SU-DHL-6 (cell line): ENCODE measurements at regions not wholly inside any gene's neighbourhood (a gene's known extent, or its start where the extent isn't known, plus 50 kb on each side); places are given as distances from the start of the nearest gene placed in this dataset.

ENCODE experiments used
- H2AFZ ChIP-seq: fragments of 200-600 bp; sonication (generic); 2 replicates; pipeline ENCODE4 v1.6.1; 2014; ENCODE audit warnings: low read depth, mild to moderate bottlenecking, moderate library complexity, mixed read lengths, antibody characterized with exemption, low read length; ENCODE audit not compliant: severe bottlenecking
- H3F3A ChIP-seq: fragments of 200-600 bp; shearing (Covaris generic); 2 replicates; pipeline ENCODE4 v1.6.0; 2016; ENCODE audit warnings: antibody characterized with exemption, mild to moderate bottlenecking; ENCODE audit not compliant: insufficient read depth
- H3K27ac ChIP-seq: fragments of 200-600 bp; sonication (generic); 2 replicates; pipeline ENCODE4 v1.5.1; 2016; ENCODE audit warnings: low read depth, mild to moderate bottlenecking, low read length, moderate library complexity, mixed read lengths
- H3K27me3 ChIP-seq: fragments of 200-600 bp; sonication (generic), shearing (Covaris generic); 2 replicates; pipeline ENCODE4 v1.6.0; 2014; ENCODE audit warnings: mild to moderate bottlenecking, low read length
- H3K36me3 ChIP-seq: fragments of 200-600 bp; sonication (generic); 2 replicates; pipeline ENCODE4 v1.6.1; 2014; ENCODE audit warnings: mild to moderate bottlenecking, low read length, mixed read lengths
- H3K4me2 ChIP-seq: fragments of 300-600, 200-600 bp; shearing (Covaris generic), sonication (generic); 2 replicates; pipeline ENCODE4 v1.6.0; 2014; ENCODE audit warnings: low read length, low read depth, mild to moderate bottlenecking; ENCODE audit not compliant: poor library complexity, severe bottlenecking
- H3K4me3 ChIP-seq: fragments of 200-600 bp; sonication (generic); 2 replicates; pipeline ENCODE4 v1.5.1; 2014; ENCODE audit warnings: antibody characterized with exemption, low read length, mild to moderate bottlenecking, mixed read lengths; ENCODE audit not compliant: insufficient read depth, poor library complexity, severe bottlenecking
- H3K79me2 ChIP-seq: fragments of 200-600 bp; sonication (generic); 2 replicates; pipeline ENCODE4 v1.6.1; 2014; ENCODE audit warnings: mild to moderate bottlenecking, low read length, moderate library complexity; ENCODE audit not compliant: insufficient read depth
- H3K9ac ChIP-seq: fragments of 200-600 bp; sonication (generic); 2 replicates; pipeline ENCODE4 v1.7.0; 2014; ENCODE audit warnings: mild to moderate bottlenecking, low read length
- H3K9me2 ChIP-seq: fragments of 200-600 bp; sonication (generic); replicated peaks from 2 replicates; pipeline ENCODE4 v1.6.1; 2014; ENCODE audit warnings: low read length; ENCODE audit not compliant: insufficient read depth
- H3K9me3 ChIP-seq: fragments of 200-600 bp; sonication (generic); 2 replicates; pipeline ENCODE4 v1.6.1; 2014; ENCODE audit warnings: low read length, mixed read lengths; ENCODE audit not compliant: insufficient read depth
- H4K20me1 ChIP-seq: fragments of 200-600 bp; sonication (generic); 2 replicates; pipeline ENCODE4 v1.6.1; 2014; ENCODE audit warnings: low read depth, mild to moderate bottlenecking, antibody characterized with exemption, low read length, moderate library complexity, mixed read lengths
- EZH2phosphoT487 ChIP-seq: fragments of 200-600 bp; sonication (generic), shearing (Covaris generic); conservative IDR thresholded peaks from 2 replicates; pipeline ENCODE4 v1.6.1; 2018; ENCODE audit warnings: mild to moderate bottlenecking, antibody characterized with exemption, low read length, moderate library complexity, mixed read lengths
- TF ChIP-seq, protein P1 (sequence below): fragments of 200-600 bp; sonication (generic); IDR thresholded peaks from one replicate; pipeline ENCODE4 v1.5.1; 2017; ENCODE audit warnings: antibody characterized with exemption, mild to moderate bottlenecking, low read length, moderate library complexity; ENCODE audit not compliant: insufficient read depth, poor library complexity, severe bottlenecking

DNA sequence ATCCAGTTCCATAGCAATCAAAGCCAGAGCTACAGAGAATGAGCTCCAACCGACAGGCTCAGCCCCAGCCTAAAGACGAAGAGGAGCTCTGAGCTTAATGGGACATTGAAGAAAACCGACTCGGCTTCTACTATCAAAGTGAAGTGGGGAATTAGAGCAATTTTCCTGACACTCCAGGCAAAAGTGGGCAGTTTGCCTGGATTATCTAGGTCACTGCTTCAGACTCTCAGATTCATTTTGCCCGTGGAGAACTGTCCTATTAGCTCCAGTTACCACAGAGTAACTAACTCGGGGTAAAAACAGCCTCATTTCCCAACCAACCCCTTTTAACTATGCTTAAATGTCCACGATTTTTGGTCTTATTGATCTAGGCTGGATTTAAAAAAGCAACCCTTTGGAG lies 592.1 kb upstream of the NRSN1 start:
- Histone ChIP-seq H3K79me2 (no peaks in the 10 kb centered on the region), H3K27me3 (no peaks in the 10 kb centered on the region), H3K36me3 (no peaks in the 10 kb centered on the region), H3K4me2 (no peak overlapping the region), H3K4me3 (no peak overlapping the region), H2AFZ (no peak overlapping the region), H3K9ac (no peak overlapping the region), H3K9me3 (no peaks in the 10 kb centered on the region), H3K9me2 (no peaks in the 10 kb centered on the region), H4K20me1 (no peaks in the 10 kb centered on the region), H3F3A (no peaks in the 10 kb centered on the region), H3K27ac (no peak overlapping the region)
- TF ChIP-seq, protein P1, sequence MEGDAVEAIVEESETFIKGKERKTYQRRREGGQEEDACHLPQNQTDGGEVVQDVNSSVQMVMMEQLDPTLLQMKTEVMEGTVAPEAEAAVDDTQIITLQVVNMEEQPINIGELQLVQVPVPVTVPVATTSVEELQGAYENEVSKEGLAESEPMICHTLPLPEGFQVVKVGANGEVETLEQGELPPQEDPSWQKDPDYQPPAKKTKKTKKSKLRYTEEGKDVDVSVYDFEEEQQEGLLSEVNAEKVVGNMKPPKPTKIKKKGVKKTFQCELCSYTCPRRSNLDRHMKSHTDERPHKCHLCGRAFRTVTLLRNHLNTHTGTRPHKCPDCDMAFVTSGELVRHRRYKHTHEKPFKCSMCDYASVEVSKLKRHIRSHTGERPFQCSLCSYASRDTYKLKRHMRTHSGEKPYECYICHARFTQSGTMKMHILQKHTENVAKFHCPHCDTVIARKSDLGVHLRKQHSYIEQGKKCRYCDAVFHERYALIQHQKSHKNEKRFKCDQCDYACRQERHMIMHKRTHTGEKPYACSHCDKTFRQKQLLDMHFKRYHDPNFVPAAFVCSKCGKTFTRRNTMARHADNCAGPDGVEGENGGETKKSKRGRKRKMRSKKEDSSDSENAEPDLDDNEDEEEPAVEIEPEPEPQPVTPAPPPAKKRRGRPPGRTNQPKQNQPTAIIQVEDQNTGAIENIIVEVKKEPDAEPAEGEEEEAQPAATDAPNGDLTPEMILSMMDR: no peak
- TF ChIP-seq EZH2phosphoT487: no peak

DNA sequence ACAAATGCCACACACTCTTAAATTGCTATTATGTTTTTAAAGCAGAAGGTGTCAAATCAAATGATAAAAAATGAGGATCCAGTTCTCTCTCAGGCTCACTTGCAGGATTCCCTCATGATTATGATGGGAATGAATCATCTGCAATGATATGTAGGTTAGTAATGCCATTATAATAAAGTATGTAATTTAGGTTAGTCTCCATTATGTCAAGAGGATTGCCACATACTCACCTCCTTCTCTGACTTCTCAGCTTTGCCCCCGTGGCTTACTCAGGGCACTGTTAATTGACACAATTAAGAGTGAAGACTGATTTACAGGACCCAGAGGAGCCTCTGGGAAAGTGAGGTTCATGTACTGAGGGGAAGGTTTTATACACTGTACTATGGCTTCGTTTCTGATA lies 591.7 kb upstream of the NRSN1 start:
- no peaks in the 10 kb centered on the region for H3K36me3 ChIP-seq
- no peak overlapping the region for H2AFZ ChIP-seq
- H3K27me3 ChIP-seq: no peaks in the 10 kb centered on the region
- no peaks in the 10 kb centered on the region for H3F3A ChIP-seq
- TF ChIP-seq, protein P1: no peak
- no peak for TF ChIP-seq EZH2phosphoT487
- H3K79me2 ChIP-seq: no peaks in the 10 kb centered on the region
- H3K4me2 ChIP-seq: no peak overlapping the region
- no peaks in the 10 kb centered on the region for H3K9me2 ChIP-seq
- H3K4me3 ChIP-seq: no peak overlapping the region
- no peak overlapping the region for H3K27ac ChIP-seq
- no peaks in the 10 kb centered on the region for H4K20me1 ChIP-seq
- H3K9ac ChIP-seq: no peak overlapping the region
- no peaks in the 10 kb centered on the region for H3K9me3 ChIP-seq

DNA sequence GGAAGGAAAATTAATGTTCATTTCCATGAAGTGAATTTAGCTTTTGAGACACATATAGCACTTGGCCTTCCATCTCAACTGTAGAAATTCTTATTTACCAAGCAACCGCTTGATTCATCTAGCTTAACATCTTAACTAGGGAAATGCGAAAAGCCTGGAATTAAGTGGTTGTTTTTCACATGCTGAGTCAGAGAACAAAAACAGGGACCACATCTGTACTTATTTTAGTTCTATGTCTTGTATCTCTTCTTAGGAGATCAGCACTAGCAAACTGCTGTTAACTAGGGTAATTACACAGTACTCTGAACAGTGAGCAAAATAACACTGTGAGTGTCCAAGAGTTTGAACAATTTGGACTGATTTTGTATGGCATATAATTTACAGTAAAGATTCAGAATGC lies 590.9 kb upstream of the NRSN1 start:
- H3K36me3 ChIP-seq: no peaks in the 10 kb centered on the region
- H2AFZ ChIP-seq: no peak overlapping the region
- no peak overlapping the region for H3K9ac ChIP-seq
- H3F3A ChIP-seq: no peaks in the 10 kb centered on the region
- no peak overlapping the region for H3K4me2 ChIP-seq
- no peaks in the 10 kb centered on the region for H3K79me2 ChIP-seq
- no peak overlapping the region for H3K27ac ChIP-seq
- TF ChIP-seq EZH2phosphoT487: no peak
- TF ChIP-seq, protein P1: no peak
- no peaks in the 10 kb centered on the region for H4K20me1 ChIP-seq
- H3K9me2 ChIP-seq: no peaks in the 10 kb centered on the region
- H3K9me3 ChIP-seq: no peaks in the 10 kb centered on the region
- H3K4me3 ChIP-seq: no peak overlapping the region
- no peaks in the 10 kb centered on the region for H3K27me3 ChIP-seq

DNA sequence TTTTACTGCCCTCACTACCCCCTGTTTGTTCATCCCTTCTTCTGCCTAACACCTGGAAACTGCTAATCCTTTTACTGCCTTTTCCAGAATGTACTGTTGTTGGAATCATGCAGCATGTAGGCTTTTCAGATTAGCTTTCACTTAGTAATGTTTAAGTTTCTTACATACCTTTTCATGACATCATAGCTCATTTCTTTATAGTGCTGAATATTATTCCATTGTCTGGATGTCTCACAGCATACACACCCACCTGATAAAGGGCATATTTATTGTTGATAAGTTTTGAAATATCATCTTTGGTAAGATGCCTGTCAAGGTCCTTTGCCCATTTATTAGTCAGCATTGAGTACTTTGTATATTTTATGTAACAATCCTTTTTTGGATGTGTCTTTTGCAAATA lies 588.2 kb upstream of the NRSN1 start:
- TF ChIP-seq, protein P1: no peak
- no peak for TF ChIP-seq EZH2phosphoT487
- Histone ChIP-seq H3K27ac (no peak overlapping the region), H3K79me2 (no peaks in the 10 kb centered on the region), H3K9me3 (no peaks in the 10 kb centered on the region), H3K36me3 (no peaks in the 10 kb centered on the region), H3K27me3 (no peaks in the 10 kb centered on the region), H2AFZ (no peak overlapping the region), H3K9me2 (no peaks in the 10 kb centered on the region), H4K20me1 (no peaks in the 10 kb centered on the region), H3K4me2 (no peak overlapping the region), H3K4me3 (no peak overlapping the region), H3F3A (no peaks in the 10 kb centered on the region), H3K9ac (no peak overlapping the region)
